HCT116 (cell line): ENCODE measurements at regions not wholly inside any gene's neighbourhood (a gene's known extent, or its start where the extent isn't known, plus 50 kb on each side); places are given as distances from the start of the nearest gene placed in this dataset.

Source experiments
- ATAC-seq: fragments of 200-7000 bp; cut with Tn5 transposase; 2 replicates; pipeline ENCODE4 v1.9.1; 2020; ENCODE audit warnings: mild to moderate bottlenecking, moderate library complexity
- BruUV-seq: library from RNA; stranded (reverse); fragments of 400-500 nt; replicated peaks from 2 replicates; lab custom pipeline; 2021; lab: Mats Ljungman, UMichigan
- CTCF ChIA-PET: fragments of 300-600 bp; sonication (Branson Sonifier 250); formaldehyde crosslinking; loops from one replicate; lab custom pipeline; 2021; ENCODE audit warnings: antibody characterized with exemption; lab: Charles Lee
- POLR2A ChIA-PET: fragments of 300-600, 350-600 bp; sonication (Branson Sonifier 250); formaldehyde crosslinking; loops from one replicate; lab custom pipeline; 2021; ENCODE audit warnings: antibody characterized with exemption; lab: Charles Lee
- RAD21 ChIA-PET, 2 experiments: fragments of 300-600 bp; sonication (Branson Sonifier 250); formaldehyde crosslinking; loops; one replicate each; lab custom pipeline; 2023; ENCODE audit warnings: low total read pairs in 2 of 2; ENCODE audit not compliant: uncharacterized antibody in 2 of 2, unreplicated experiment in 2 of 2, low non-redundant PET in 1 of 2; lab: Charles Lee
- DNase-seq: peaks from one replicate; pipeline ENCODE4 v3.0.0-alpha.2; 2010; ENCODE audit warnings: low read depth, low spot score
- H2AFZ ChIP-seq: fragments of 200-600 bp; shearing (Covaris generic), sonication (generic); 2 replicates; pipeline ENCODE4 v1.6.1; 2017; ENCODE audit warnings: low read depth, mixed run types, mixed read lengths, antibody characterized with exemption, low read length; ENCODE audit not compliant: poor library complexity, severe bottlenecking
- H3K27ac ChIP-seq: 2 replicates; pipeline ENCODE4 v1.5.1; 2012; ENCODE audit warnings: low read depth, low read length
- H3K27me3 ChIP-seq: fragments of 200-600 bp; sonication (generic); 2 replicates; pipeline ENCODE4 v1.6.1; 2016; ENCODE audit warnings: mixed run types, low read length, mixed read lengths; ENCODE audit not compliant: insufficient read depth
- H3K36me3 ChIP-seq, 2 experiments: fragments of 200-500 bp in 1 of 2; fragments of 200-600 bp in 1 of 2; sonication (Bioruptor generic) in 1 of 2; sonication (generic) in 1 of 2; 2 replicates each; pipeline versions ENCODE4 v1.5.1 to v1.6.1; 2014 to 2016; ENCODE audit warnings: low read length in 2 of 2, inconsistent platforms in 1 of 2, mixed read lengths in 1 of 2, mixed run types in 1 of 2; ENCODE audit not compliant: insufficient read depth in 2 of 2, control insufficient read depth in 1 of 2
- H3K4me1 ChIP-seq, 2 experiments: fragments of 200-600 bp in 1 of 2; sonication (generic) in 1 of 2; 2 replicates each; pipeline versions ENCODE4 v1.5.1 to v1.6.1; 2012 to 2017; ENCODE audit warnings: low read length in 2 of 2, inconsistent platforms in 1 of 2, mild to moderate bottlenecking in 1 of 2, mixed read lengths in 1 of 2, mixed run types in 1 of 2, moderate library complexity in 1 of 2; ENCODE audit not compliant: insufficient read depth in 2 of 2, control insufficient read depth in 1 of 2
- H3K4me2 ChIP-seq: fragments of 200-600 bp; sonication (generic); 2 replicates; pipeline ENCODE4 v1.6.1; 2017; ENCODE audit warnings: mixed run types, low read length, mixed read lengths
- H3K4me3 ChIP-seq, 2 experiments: fragments of 200-600 bp in 1 of 2; sonication (generic) in 1 of 2; replicated peaks in 1 of 2; 2 replicates each; pipeline ENCODE4 v1.5.1; 2011 to 2016; ENCODE audit warnings: low read length in 2 of 2, control low read depth in 1 of 2, low read depth in 1 of 2, mild to moderate bottlenecking in 1 of 2, mixed read lengths in 1 of 2, mixed run types in 1 of 2
- H3K79me2 ChIP-seq: fragments of 200-600 bp; sonication (generic); 2 replicates; pipeline ENCODE4 v1.6.1; 2017; ENCODE audit warnings: mild to moderate bottlenecking, mixed run types, low read length, moderate library complexity, mixed read lengths; ENCODE audit not compliant: insufficient read depth
- H3K9ac ChIP-seq: fragments of 200-600 bp; sonication (generic); 2 replicates; pipeline ENCODE4 v1.6.1; 2016; ENCODE audit warnings: low read length, mixed read lengths
- H3K9me2 ChIP-seq: fragments of 200-600 bp; sonication (generic), shearing (Covaris generic); 2 replicates; pipeline ENCODE4 v1.6.1; 2017; ENCODE audit warnings: mixed run types, mild to moderate bottlenecking, moderate library complexity; ENCODE audit not compliant: insufficient read depth
- H3K9me3 ChIP-seq, 2 experiments: fragments of 200-500 bp in 1 of 2; fragments of 200-600 bp in 1 of 2; sonication (Bioruptor generic) in 1 of 2; sonication (generic) in 1 of 2; 2 replicates each; pipeline ENCODE4 v1.6.1; 2014 to 2017; ENCODE audit warnings: low read length in 2 of 2, mixed read lengths in 2 of 2, inconsistent platforms in 1 of 2, low read depth in 1 of 2, mild to moderate bottlenecking in 1 of 2, mixed run types in 1 of 2, moderate library complexity in 1 of 2; ENCODE audit not compliant: control insufficient read depth in 1 of 2, insufficient read depth in 1 of 2
- H4K20me1 ChIP-seq: fragments of 200-600 bp; sonication (generic), shearing (Covaris generic); 2 replicates; pipeline ENCODE4 v1.6.1; 2017; ENCODE audit warnings: mixed run types, mild to moderate bottlenecking, moderate library complexity; ENCODE audit not compliant: insufficient read depth
- CBX3 ChIP-seq: IDR thresholded peaks from 2 replicates; pipeline ENCODE4 v1.6.1; 2012; ENCODE audit warnings: low read depth
- CEBPB ChIP-seq: IDR thresholded peaks from 2 replicates; pipeline ENCODE4 v1.6.1; 2012; ENCODE audit warnings: low read depth
- EGR1 ChIP-seq: IDR thresholded peaks from 2 replicates; pipeline ENCODE4 v1.6.1; 2012; ENCODE audit warnings: low read depth
- ELF1 ChIP-seq: IDR thresholded peaks from 2 replicates; pipeline ENCODE4 v1.6.1; 2012; ENCODE audit warnings: low read depth, borderline replicate concordance
- EZH2 ChIP-seq: fragments of 200-600 bp; sonication (generic); IDR thresholded peaks from 2 replicates; pipeline ENCODE4 v1.6.1; 2017; ENCODE audit warnings: antibody characterized with exemption, mixed run types
- EZH2phosphoT487 ChIP-seq: fragments of 200-600 bp; IDR thresholded peaks from 2 replicates; pipeline ENCODE4 v1.6.1; 2018; ENCODE audit warnings: antibody characterized with exemption, borderline replicate concordance
- FOSL1 ChIP-seq: IDR thresholded peaks from 2 replicates; pipeline ENCODE4 v1.6.1; 2012; ENCODE audit warnings: low read depth
- JUND ChIP-seq: IDR thresholded peaks from 2 replicates; pipeline ENCODE4 v1.6.1; 2012
- POLR2A ChIP-seq: IDR thresholded peaks from 2 replicates; pipeline ENCODE4 v1.7.0; 2011; ENCODE audit warnings: borderline replicate concordance; ENCODE audit not compliant: insufficient read depth, insufficient read length; ENCODE audit errors: extremely low read depth
- POLR2AphosphoS5 ChIP-seq: IDR thresholded peaks from 2 replicates; pipeline ENCODE4 v1.6.1; 2011; ENCODE audit warnings: mild to moderate bottlenecking, low read depth, low read length, moderate library complexity
- SIN3A ChIP-seq: IDR thresholded peaks from 2 replicates; pipeline ENCODE4 v1.6.1; 2012; ENCODE audit warnings: low read depth
- SP1 ChIP-seq: IDR thresholded peaks from 2 replicates; pipeline ENCODE4 v1.6.1; 2012; ENCODE audit warnings: low read depth
- SRF ChIP-seq: IDR thresholded peaks from 2 replicates; pipeline ENCODE4 v1.6.1; 2012; ENCODE audit warnings: low read depth
- TCF7L2 ChIP-seq: IDR thresholded peaks from 2 replicates; pipeline ENCODE4 v1.7.0; 2011; ENCODE audit warnings: borderline replicate concordance, inconsistent platforms; ENCODE audit not compliant: insufficient read depth, insufficient read length; ENCODE audit errors: extremely low read depth
- YY1 ChIP-seq: IDR thresholded peaks from 2 replicates; pipeline ENCODE4 v1.6.1; 2011; ENCODE audit warnings: low read length, low read depth, moderate library complexity, mild to moderate bottlenecking; ENCODE audit not compliant: insufficient replicate concordance; ENCODE audit errors: extremely low read depth
- intact Hi-C: fragments of 100-400 bp; cut with micrococcal nuclease; formaldehyde crosslinking; loops from 2 replicates; pipeline ENCODE4 v1.10.0; 2022
- TF ChIP-seq, protein P1 (sequence below): IDR thresholded peaks from 2 replicates; pipeline ENCODE4 v1.6.1; 2012
- TF ChIP-seq, protein P2 (sequence below), 3 experiments: fragments of 200-600 bp in 1 of 3; sonication (generic) in 1 of 3; IDR thresholded peaks in 2 of 3; conservative IDR thresholded peaks in 1 of 3; 2 replicates each; pipeline ENCODE4 v1.5.1; 2012 to 2017; ENCODE audit warnings: low read depth in 2 of 3, low read length in 2 of 3, antibody characterized with exemption in 1 of 3, borderline replicate concordance in 1 of 3, control low read depth in 1 of 3, mild to moderate bottlenecking in 1 of 3, mixed read lengths in 1 of 3, mixed run types in 1 of 3, moderate library complexity in 1 of 3; ENCODE audit not compliant: insufficient read depth in 1 of 3
- TF ChIP-seq, protein P3 (sequence below): IDR thresholded peaks from 2 replicates; pipeline ENCODE4 v1.6.1; 2011; ENCODE audit warnings: mild to moderate bottlenecking, low read length, moderate library complexity; ENCODE audit not compliant: insufficient replicate concordance; ENCODE audit errors: extremely low read depth
- TF ChIP-seq, protein P4 (sequence below): IDR thresholded peaks from 2 replicates; pipeline ENCODE4 v1.6.1; 2012

GRCh38 chr14:85325134-85326017 is 204.6 kb upstream of the FLRT2 start:
- ChIA-PET CTCF (no interaction called here), POLR2A (no interaction called here), RAD21 (no interaction called here)
- no peak for DNase-seq
- Histone ChIP-seq H3K4me3 (no peak overlapping the region), H3K27ac (no peak overlapping the region), H3K79me2 (no peaks in the 10 kb centered on the region), H3K4me1 (no peaks in the 10 kb centered on the region), H3K9ac (no peak overlapping the region), H3K36me3 (no peaks in the 10 kb centered on the region), H2AFZ (no peak overlapping the region), H3K27me3 (no peaks in the 10 kb centered on the region), H3K4me2 (no peak overlapping the region), H4K20me1 (no peaks in the 10 kb centered on the region), H3K9me2 (no peaks in the 10 kb centered on the region), H3K9me3 (peaks cover 7 to 15% of the 10 kb centered on the region in 2 experiments; a peak in 2 of 4 replicates)
- intact Hi-C loops, result no loop called here
- TF ChIP-seq, protein P1, sequence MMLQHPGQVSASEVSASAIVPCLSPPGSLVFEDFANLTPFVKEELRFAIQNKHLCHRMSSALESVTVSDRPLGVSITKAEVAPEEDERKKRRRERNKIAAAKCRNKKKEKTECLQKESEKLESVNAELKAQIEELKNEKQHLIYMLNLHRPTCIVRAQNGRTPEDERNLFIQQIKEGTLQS, result no peak
- TF ChIP-seq SRF (no peak), YY1 (no peak), EGR1 (no peak), FOSL1 (no peak), CEBPB (no peak), ELF1 (no peak), POLR2AphosphoS5 (no peak), EZH2phosphoT487 (no peak), TCF7L2 (no peak), EZH2 (no peak), POLR2A (no peak), CBX3 (no peak), JUND (no peak), SIN3A (no peak), SP1 (no peak)
- TF ChIP-seq, protein P2, sequence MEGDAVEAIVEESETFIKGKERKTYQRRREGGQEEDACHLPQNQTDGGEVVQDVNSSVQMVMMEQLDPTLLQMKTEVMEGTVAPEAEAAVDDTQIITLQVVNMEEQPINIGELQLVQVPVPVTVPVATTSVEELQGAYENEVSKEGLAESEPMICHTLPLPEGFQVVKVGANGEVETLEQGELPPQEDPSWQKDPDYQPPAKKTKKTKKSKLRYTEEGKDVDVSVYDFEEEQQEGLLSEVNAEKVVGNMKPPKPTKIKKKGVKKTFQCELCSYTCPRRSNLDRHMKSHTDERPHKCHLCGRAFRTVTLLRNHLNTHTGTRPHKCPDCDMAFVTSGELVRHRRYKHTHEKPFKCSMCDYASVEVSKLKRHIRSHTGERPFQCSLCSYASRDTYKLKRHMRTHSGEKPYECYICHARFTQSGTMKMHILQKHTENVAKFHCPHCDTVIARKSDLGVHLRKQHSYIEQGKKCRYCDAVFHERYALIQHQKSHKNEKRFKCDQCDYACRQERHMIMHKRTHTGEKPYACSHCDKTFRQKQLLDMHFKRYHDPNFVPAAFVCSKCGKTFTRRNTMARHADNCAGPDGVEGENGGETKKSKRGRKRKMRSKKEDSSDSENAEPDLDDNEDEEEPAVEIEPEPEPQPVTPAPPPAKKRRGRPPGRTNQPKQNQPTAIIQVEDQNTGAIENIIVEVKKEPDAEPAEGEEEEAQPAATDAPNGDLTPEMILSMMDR (IDR thresholded peaks at IDR 0.05 in 2 of 3, conservative IDR thresholded peaks at IDR 0.05 in 1 of 3; ENCODE audit: borderline replicate concordance in 1 of 3, insufficient read depth in 1 of 3, low read depth in 2 of 3, low read length in 2 of 3), result no peak
- TF ChIP-seq, protein P3, sequence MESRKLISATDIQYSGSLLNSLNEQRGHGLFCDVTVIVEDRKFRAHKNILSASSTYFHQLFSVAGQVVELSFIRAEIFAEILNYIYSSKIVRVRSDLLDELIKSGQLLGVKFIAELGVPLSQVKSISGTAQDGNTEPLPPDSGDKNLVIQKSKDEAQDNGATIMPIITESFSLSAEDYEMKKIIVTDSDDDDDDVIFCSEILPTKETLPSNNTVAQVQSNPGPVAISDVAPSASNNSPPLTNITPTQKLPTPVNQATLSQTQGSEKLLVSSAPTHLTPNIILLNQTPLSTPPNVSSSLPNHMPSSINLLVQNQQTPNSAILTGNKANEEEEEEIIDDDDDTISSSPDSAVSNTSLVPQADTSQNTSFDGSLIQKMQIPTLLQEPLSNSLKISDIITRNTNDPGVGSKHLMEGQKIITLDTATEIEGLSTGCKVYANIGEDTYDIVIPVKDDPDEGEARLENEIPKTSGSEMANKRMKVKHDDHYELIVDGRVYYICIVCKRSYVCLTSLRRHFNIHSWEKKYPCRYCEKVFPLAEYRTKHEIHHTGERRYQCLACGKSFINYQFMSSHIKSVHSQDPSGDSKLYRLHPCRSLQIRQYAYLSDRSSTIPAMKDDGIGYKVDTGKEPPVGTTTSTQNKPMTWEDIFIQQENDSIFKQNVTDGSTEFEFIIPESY, result no peak
- TF ChIP-seq, protein P4, sequence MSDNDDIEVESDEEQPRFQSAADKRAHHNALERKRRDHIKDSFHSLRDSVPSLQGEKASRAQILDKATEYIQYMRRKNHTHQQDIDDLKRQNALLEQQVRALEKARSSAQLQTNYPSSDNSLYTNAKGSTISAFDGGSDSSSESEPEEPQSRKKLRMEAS, result no peak
- no peak for ATAC-seq
- no TSS peak for BruUV-seq
